Iris pigment epithelial cell (primary cell): ENCODE measurements at regions not wholly inside any gene's neighbourhood (a gene's known extent, or its start where the extent isn't known, plus 50 kb on each side); places are given as distances from the start of the nearest gene placed in this dataset.
"Not testable (repeated sequence)": the region's sequence is repeated elsewhere in the genome, so short reads cannot be mapped to it uniquely, and the experiment has no call there.

Experiments used
- DNase-seq: peaks from one replicate; pipeline ENCODE4 v3.0.0-alpha.2; 2011; ENCODE audit warnings: low read depth

- DNase-seq: no peak
These were observed 137.8 kb upstream of the JCAD start for GRCh38 chr10:30197186-30197585.

GRCh38 chr10:30196559-30196958 lies 137.2 kb upstream of the JCAD start:
- not testable (repeated sequence) for DNase-seq

DNA sequence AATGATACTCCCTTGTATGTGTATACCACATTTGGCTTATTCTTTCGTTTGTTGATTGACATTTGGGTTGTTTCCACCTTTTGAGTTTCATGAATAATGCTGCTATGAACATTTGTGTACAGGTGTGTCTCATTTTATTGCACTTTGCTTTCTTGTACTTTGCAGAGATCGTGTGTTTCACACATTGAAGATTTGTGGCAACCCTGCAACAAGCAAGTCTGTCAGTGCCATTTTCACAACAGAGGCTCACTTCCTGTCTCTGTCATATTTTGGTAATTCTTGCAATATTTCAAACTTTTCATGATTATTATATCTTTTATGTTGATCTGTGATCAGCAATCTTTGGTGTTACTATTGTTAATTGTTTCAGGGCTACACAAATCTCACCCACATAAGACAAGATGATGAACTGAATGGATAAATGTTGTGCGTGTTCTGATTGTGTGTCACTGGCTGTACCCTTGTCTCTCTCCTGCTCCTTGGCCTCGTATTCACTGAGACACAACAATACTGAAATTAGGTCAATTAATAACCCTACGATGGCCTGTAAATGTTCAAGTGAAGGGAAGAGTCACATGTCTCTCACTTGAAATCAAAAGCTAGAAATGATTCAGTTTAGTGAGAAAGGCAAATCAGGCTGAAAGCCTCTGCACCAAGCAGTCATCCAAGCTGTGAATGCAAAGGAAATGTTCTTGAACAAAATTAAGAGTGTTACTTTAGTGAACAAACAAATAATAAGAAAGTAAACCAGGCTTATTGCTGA lies 133.6 kb upstream of the JCAD start:
- no peak for DNase-seq

- DNase-seq: no peak
These were observed 131.5 kb upstream of the JCAD start for GRCh38 chr10:30190577-30191552.

DNA sequence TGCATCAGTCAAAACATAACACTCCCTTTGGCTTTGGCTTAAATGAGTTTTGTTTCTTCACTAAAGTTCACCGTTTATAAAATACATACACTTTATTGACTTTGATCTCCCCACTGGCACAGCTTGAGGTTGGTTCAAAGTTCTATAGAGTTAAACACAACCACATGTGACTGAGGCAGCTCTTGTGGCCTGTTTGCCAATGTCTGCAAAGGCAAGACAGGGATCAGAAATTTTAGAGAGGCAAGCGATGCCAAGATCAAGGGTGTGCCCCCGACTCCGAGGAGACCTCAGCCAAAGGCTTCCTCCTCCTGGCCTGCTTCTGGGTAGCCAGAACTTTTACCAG lies 129.8 kb upstream of the JCAD start:
- DNase-seq: no peak

DNA sequence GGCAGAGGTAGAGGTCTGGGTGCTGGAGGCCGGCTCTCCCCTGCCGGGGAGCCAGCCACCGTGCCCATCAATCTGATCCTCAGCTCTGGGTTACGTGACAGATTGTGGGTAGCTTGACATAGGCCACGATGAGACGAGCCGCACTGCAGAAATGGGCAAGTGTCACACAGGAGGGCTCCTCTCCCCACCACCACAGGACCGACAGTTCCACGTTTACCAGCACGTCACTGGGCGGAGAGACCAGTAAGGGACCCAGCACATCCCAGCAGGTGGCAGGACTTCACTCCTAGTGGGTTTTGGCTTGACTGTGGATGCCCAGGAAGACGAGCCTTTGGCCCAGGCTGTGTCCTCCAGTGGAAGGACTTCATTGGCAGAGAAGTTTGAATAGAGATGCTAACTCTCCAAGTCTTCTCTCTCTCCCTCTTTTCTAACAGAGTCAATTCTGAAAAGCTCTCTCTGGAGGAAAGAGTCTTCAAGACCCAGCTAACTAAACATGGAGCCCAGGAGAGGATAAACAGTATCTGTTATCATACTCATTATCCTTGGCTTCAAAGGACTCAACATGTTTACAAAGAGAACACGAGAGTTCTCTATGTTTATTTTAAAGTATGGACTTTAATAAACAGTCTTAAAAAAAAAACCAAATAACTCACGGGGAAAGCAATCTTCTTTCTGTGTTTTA lies 129.3 kb upstream of the JCAD start:
- no peak for DNase-seq

DNA sequence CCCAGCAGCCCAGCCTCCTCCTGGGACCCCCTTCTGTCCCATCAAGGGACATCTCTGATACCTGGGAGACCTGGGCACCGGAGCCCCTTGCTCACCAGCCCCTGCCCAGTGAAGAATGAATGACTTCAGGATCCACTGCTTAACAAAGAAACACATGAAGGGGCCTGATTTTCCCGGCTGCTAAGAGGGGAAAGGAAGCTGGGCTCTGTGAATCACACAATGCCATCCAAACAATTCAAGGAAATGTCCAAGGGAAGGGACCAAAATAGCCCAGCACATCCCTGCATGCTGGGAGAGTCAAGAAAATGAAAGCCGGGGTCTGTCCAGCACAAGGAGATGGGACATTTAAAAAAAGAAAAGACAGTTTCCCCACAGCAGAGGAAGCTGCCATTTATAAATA lies 128.7 kb upstream of the JCAD start:
- DNase-seq: no peak

DNA sequence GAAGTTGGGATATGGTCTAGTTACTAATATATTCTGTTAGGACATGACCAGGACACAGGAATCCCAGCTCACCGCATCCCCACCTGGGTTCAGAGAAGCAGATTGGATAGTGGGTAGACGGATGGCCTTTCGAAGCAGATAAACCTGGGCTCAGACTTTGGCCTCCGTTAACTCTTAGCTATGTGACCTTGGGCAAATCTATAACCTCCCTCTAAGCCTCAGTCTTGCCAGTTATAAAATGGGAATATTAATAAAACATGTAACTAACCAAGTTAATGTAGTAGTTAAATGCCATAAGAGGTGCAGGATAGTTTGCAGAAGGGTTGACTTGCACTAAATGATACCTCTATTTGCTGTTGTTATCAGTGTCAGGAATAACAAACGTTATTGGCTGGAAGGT lies 127.6 kb upstream of the JCAD start:
- no peak for DNase-seq

DNA sequence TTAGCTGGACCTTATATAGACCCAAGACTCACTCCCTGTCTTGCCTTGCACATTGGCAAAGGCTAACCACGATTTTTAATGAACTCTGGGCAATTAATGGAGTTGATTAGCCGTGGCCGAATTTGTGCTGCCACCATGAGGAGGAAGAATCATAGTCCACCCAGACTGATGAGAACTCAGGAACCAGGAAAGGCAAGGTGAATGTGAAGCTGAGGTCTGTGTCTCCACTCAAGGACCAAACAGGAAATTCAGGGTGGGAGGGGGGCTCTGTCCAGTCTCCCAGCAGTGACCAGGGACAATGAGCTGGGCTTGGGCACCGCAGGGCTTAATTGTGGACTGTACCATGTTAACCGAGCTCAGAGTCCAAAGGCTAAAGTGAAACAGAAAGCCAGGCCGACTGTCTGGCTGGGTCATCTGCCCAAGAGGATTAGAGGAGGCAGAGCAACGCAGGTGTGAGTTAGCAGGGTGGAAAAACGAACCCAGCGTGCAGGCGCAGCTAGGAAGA lies 127.0 kb upstream of the JCAD start:
- peak; percentile 54 for DNase-seq

DNA sequence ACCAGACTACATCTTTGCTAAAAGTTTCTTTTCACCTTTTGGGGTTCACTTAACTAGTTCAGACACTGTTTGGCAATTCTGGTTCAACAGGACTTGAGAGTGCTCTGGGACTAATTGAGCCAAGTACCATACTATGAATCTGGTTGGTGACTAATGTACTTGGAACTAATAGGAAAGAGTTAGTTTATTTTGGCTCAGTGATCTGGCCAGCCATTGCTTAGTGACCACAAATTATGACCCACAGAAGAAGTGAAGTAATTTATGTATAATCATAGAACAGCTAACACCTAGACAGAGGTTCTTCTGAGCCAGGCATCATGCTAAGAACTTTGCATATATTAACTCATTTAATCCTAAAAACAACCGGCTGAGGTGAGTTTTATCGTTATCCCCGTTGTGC lies 126.5 kb upstream of the JCAD start:
- DNase-seq: peak; percentile 90

GRCh38 chr10:30185341-30185740 lies 126.0 kb upstream of the JCAD start:
- DNase-seq: no peak

- DNase-seq: no peak
These were observed 125.1 kb upstream of the JCAD start for GRCh38 chr10:30184397-30185033.

GRCh38 chr10:30183055-30183402 lies 123.6 kb upstream of the JCAD start:
- DNase-seq: no peak

DNA sequence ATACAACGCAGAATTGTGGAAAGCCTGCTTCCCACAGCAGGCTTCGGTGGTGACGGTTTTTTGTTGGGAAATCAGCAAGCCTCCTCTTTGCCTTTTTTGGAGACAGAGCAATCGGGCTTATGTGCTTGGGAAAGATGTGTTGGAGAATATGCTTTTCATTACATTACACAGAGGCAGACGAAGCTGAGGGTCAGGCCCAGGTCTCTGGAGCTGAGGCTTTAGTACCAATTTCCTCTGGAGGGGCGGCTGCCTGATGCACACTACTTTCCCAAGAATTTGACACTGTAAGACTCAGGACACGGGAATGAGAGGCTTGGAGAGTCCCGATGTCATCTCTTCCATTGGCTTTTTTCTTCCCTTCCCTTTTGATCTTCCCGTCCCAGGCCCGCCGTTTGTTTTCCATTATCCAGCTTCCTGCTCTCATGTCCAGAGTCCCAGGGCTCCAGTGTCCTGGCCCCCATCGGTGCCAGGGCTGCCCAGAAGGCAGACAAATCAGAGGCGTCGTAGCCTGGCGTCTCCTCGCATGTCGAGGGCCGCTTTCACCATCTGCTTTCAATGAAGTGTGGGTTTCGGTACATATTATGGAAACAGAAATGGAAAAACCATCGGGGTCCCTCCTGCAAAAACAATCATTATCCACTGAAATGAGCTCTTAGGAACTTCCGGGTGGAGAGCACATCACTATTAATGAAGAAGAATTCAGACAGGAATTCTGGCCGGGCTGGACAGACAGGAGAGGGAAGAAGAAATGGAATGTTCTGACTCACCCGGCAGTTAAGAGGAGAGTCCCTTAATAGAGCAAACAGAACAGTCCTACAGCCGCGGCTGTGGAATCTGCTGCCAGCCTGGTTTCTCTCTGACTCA lies 123.0 kb upstream of the JCAD start:
- peak; percentile 86 for DNase-seq

- peak; percentile 93 for DNase-seq
These were observed 119.1 kb upstream of the JCAD start for GRCh38 chr10:30178356-30178964.

DNA sequence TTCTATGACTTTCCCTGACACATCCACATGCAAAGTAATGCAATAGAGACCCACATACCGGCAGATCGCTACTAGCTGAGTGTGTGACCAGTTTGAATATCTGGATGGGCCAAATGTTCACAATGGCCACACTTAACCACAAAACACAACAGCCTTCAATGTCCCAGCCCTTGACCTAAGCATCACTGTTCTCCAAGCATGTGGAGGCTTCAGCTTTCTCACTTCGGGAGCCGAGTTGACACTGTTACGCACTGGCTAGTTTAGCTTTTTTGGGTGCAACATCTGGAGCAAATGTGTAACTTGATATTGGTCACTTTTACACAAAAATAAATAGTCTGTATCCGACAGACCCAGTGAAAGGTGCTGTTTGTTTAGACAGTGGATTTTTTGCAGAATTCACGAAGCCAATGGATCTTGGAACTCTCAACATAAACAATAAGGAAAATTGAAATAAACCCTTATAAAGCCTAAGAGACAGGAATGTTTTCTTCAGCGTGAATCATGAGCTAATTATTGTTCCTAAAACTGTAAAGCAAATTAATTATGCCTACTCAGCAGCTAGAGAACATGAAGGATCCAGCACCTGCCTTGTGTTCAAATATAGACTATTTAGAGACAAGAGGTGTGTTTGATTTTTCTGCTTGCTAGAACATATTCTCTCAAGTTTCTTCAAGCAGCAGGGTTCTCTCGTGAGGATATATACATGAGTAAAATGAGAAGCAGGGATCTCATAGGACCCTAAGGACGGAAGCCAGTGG lies 117.6 kb upstream of the JCAD start:
- DNase-seq: no peak

DNA sequence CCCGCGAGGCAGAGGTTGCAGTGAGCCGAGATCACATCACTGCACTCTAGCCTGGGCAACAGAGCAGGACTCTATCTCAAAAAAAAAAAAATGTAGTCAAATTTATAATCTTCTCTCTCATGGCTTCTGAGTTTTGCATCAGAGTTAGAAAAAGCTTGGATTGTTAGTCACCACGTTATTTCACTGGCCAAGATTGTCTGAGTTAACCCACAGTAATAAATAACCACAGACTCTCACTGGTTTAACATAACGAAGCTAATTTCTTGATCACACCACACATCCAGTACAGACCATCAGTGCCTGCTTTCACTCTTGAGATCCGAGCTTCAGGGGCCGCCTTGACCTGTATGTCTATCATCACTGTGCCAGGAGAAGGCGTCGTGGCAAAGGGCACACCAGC lies 116.8 kb upstream of the JCAD start:
- DNase-seq: peak; percentile 65

DNA sequence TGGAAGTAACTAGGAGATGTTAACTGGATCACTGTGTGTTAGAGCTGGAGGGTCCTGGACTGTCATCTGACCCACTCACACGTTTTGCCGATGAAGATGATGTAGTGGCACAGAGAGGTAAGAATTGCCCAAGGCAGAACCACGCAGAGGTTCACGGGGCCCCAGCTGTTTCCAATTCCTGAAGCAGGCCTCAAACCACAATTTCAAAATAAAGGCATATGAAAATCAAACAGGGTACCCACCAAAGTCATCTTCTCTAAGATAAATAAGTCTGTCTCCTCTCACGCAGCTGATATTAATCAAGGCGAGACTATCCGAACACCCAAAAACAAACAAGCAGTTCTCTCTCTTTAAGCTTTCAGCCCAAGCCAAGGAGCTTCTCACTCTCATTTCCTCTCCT lies 113.3 kb upstream of the JCAD start:
- peak; percentile 49 for DNase-seq

DNA sequence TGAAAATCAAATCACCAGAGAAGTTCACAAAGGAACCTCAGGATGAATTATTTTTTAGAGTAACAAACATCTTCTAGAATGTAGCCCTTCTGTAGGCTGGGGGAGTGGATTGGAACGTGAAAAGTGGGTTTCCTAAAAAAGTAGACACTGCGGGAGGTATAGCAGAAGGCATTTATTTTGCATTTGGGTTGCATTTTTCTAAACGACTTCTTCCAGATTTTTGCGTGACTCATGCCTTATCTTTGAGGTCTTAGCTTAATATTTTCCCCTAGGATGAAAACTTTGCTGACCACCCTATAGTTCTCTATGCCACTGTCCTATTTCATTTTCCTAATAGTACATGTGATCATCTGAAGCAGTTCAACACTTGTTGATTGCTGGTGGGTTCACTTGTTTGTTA lies 112.7 kb upstream of the JCAD start:
- DNase-seq: no peak

DNA sequence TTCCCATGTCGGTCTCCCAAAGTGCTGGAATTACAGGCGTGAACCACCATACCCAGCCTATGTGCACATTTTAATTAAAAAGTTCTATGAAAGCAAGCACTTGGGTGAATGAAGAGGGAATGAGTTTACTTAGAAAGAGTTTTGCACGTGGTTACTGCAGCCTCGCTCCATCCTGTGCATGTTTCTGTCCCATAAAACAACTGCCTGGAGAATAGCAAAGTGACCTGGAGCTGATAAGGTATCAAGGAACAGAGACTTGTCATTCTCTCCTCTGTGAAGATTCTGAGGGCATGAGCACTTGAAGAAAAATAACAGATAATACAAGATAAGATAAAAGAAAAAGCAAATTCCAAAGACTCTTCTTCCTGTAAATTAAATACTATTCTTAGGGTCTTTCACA lies 112.2 kb upstream of the JCAD start:
- DNase-seq: no peak
